HUES48 (cell line): ENCODE measurements at regions not wholly inside any gene's neighbourhood (a gene's known extent, or its start where the extent isn't known, plus 50 kb on each side); places are given as distances from the start of the nearest gene placed in this dataset.

Experiments used
- H3K27ac ChIP-seq: one replicate; pipeline ENCODE4 v1.7.0; 2013; ENCODE audit warnings: low read depth, low read length, inconsistent platforms
- H3K27me3 ChIP-seq: 2 replicates; pipeline ENCODE4 v1.6.1; 2013; ENCODE audit warnings: mild to moderate bottlenecking, low read length; ENCODE audit not compliant: control insufficient read depth, insufficient read depth
- H3K36me3 ChIP-seq: 2 replicates; pipeline ENCODE4 v1.6.1; 2013; ENCODE audit warnings: low read length; ENCODE audit not compliant: control insufficient read depth, insufficient read depth
- H3K4me1 ChIP-seq: 2 replicates; pipeline ENCODE4 v1.6.1; 2013; ENCODE audit warnings: mild to moderate bottlenecking, low read length; ENCODE audit not compliant: control insufficient read depth, insufficient read depth
- H3K4me3 ChIP-seq: 2 replicates; pipeline ENCODE4 v1.5.1; 2013; ENCODE audit warnings: mild to moderate bottlenecking, low read depth, low read length
- H3K9ac ChIP-seq: 2 replicates; pipeline ENCODE4 v1.6.1; 2013; ENCODE audit warnings: mild to moderate bottlenecking, low read depth, low read length, moderate library complexity
- H3K9me3 ChIP-seq: 2 replicates; pipeline ENCODE4 v1.6.1; 2013; ENCODE audit warnings: low read length; ENCODE audit not compliant: control insufficient read depth, insufficient read depth

DNA sequence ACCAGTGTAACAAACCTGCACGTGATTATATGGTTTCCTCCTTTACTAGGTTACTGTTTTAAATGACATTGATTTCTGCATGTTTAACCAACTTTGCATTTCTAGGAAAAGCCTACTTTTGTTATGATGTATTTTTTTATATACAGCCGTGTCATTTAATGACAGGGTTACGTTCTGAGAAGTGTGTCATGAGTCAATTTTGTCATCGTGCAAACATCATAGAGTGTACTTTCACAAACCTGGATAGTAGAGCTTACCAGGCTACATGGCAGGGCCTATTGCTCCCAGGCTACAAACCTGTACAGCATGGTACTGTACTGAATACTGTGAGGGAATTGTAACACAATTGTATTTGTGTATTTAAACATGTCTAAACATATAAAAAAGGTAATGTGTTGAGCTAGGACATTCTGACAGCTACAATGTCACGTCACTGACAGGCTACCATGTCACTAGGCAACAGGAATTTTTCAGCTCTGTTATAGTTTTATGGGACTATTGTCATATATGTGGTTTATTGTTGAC, 205.3 kb downstream of the PRL start:
- Histone ChIP-seq H3K9ac (no peak overlapping the region), H3K27me3 (no peaks in the 10 kb centered on the region), H3K27ac (no peak overlapping the region), H3K4me1 (no peaks in the 10 kb centered on the region), H3K9me3 (no peaks in the 10 kb centered on the region), H3K4me3 (no peak overlapping the region), H3K36me3 (no peaks in the 10 kb centered on the region)

- Histone ChIP-seq H3K36me3 (no peaks in the 10 kb centered on the region), H3K4me3 (no peak overlapping the region), H3K27ac (no peak overlapping the region), H3K4me1 (no peaks in the 10 kb centered on the region), H3K9ac (no peak overlapping the region), H3K27me3 (no peaks in the 10 kb centered on the region), H3K9me3 (no peaks in the 10 kb centered on the region)
Measured at GRCh38 chr6:22095836-22096235, 201.0 kb downstream of the PRL start.

DNA sequence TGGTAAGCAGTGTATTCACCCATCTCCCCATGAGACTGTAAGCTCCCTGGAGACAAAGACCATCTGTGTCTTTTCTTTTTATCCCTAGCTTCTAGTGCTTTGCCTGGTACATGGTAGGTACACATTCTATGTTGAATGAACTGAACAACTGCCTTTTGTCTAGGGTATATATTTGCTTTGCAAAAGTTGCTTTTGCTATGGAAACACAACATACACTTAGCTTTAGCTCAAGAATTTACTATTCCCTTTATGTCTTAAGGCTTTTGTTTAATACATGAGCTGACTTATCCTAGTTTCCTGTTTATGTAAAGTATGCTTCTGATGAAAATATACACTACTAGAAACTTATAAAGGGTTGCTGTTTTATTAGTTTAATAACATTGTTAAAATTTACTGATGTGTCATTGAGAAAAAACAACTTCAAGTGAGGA, 198.2 kb downstream of the PRL start:
- Histone ChIP-seq H3K4me1 (no peaks in the 10 kb centered on the region), H3K27me3 (no peaks in the 10 kb centered on the region), H3K36me3 (no peaks in the 10 kb centered on the region), H3K4me3 (no peak overlapping the region), H3K27ac (no peak overlapping the region), H3K9me3 (no peaks in the 10 kb centered on the region), H3K9ac (no peak overlapping the region)

DNA sequence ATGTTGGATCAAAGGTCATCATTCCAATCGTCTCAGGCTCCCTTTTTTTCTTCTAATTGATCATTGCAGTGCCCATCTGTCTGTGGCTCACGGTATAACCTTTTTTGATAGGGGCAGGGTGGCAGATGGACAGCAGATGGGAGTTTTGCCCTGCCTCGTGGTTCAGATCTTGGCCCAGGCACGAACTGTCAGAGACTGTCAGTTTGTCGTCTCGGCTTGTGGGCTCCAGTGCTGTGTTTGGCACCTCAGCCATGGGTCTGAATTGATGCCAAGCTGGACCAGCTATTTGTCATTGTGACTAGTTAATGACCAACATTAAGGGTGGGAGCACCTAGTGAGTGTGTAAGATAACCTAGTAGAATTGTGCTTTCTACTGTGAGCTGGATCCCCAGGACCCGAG, 197.6 kb downstream of the PRL start:
- no peak overlapping the region for H3K27ac ChIP-seq
- H3K9ac ChIP-seq = no peak overlapping the region
- no peaks in the 10 kb centered on the region for H3K4me1 ChIP-seq
- H3K4me3 ChIP-seq = no peak overlapping the region
- H3K27me3 ChIP-seq = no peaks in the 10 kb centered on the region
- H3K9me3 ChIP-seq = no peaks in the 10 kb centered on the region
- H3K36me3 ChIP-seq = no peaks in the 10 kb centered on the region

GRCh38 chr6:22099923-22100322, 196.9 kb downstream of the PRL start:
- no peaks in the 10 kb centered on the region for H3K9me3 ChIP-seq
- H3K4me3 ChIP-seq = no peak overlapping the region
- H3K27ac ChIP-seq = no peak overlapping the region
- H3K9ac ChIP-seq = no peak overlapping the region
- H3K27me3 ChIP-seq = no peaks in the 10 kb centered on the region
- no peaks in the 10 kb centered on the region for H3K36me3 ChIP-seq
- no peaks in the 10 kb centered on the region for H3K4me1 ChIP-seq

- no peak overlapping the region for H3K9ac ChIP-seq
- H3K27ac ChIP-seq = no peak overlapping the region
- H3K27me3 ChIP-seq = no peaks in the 10 kb centered on the region
- no peaks in the 10 kb centered on the region for H3K36me3 ChIP-seq
- no peaks in the 10 kb centered on the region for H3K9me3 ChIP-seq
- no peaks in the 10 kb centered on the region for H3K4me1 ChIP-seq
- H3K4me3 ChIP-seq = no peak overlapping the region
Measured at GRCh38 chr6:22101163-22101562, 195.7 kb downstream of the PRL start.

DNA sequence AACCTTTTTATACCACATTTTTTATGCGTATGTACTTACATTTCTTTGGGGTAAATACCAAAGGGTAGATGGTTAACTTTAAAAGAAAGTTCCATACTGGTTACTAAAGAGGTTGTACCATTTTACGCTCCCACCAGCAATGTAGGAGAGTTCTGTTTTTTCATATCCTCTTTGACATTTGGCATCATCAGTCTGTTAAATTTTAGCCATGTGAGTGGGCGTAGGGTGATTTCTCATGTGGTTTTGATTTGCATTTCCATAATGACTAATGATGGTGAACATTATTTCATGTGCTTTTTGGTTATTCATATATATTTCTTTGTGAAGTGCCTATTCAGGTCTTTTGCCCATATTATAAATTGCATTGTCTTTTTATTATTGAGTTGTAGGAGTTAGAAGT, 194.2 kb downstream of the PRL start:
- Histone ChIP-seq H3K36me3 (no peaks in the 10 kb centered on the region), H3K9ac (no peak overlapping the region), H3K4me3 (no peak overlapping the region), H3K27ac (no peak overlapping the region), H3K27me3 (no peaks in the 10 kb centered on the region), H3K9me3 (no peaks in the 10 kb centered on the region), H3K4me1 (no peaks in the 10 kb centered on the region)

GRCh38 chr6:22106451-22106850, 190.4 kb downstream of the PRL start:
- Histone ChIP-seq H3K4me3 (no peak overlapping the region), H3K9me3 (no peaks in the 10 kb centered on the region), H3K4me1 (no peaks in the 10 kb centered on the region), H3K27ac (no peak overlapping the region), H3K36me3 (peaks cover 7% of the 10 kb centered on the region; the same call in 1 of the 2 replicates), H3K9ac (no peak overlapping the region), H3K27me3 (no peaks in the 10 kb centered on the region)

DNA sequence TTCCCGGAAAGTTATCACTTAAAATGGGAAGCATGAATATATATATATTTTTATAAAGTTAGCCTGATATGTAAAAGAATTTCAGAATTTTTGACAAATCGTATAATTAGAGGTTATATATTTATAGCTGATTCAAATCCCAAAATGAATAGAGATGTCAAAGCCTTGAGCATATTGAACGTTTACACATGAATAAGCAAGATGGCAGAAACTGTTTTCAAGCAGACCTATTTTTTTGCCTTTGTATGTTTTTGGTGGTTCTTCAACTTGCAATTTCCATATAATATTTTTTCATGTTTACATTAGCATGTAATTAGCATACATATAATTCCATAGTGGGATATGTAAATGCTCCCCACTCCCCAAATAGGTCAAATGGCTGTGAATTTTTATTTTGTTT, 189.9 kb downstream of the PRL start:
- Histone ChIP-seq H3K9me3 (no peaks in the 10 kb centered on the region), H3K4me1 (no peaks in the 10 kb centered on the region), H3K9ac (no peak overlapping the region), H3K27ac (no peak overlapping the region), H3K36me3 (peaks cover 7% of the 10 kb centered on the region; the same call in 1 of the 2 replicates), H3K27me3 (no peaks in the 10 kb centered on the region), H3K4me3 (no peak overlapping the region)

- no peak overlapping the region for H3K27ac ChIP-seq
- no peaks in the 10 kb centered on the region for H3K27me3 ChIP-seq
- H3K4me1 ChIP-seq = no peaks in the 10 kb centered on the region
- H3K9ac ChIP-seq = no peak overlapping the region
- no peaks in the 10 kb centered on the region for H3K9me3 ChIP-seq
- peaks cover 12% of the 10 kb centered on the region for H3K36me3 ChIP-seq
- H3K4me3 ChIP-seq = no peak overlapping the region
Measured at GRCh38 chr6:22108199-22108598, 188.6 kb downstream of the PRL start.

GRCh38 chr6:22110061-22110460, 186.8 kb downstream of the PRL start:
- no peak overlapping the region for H3K27ac ChIP-seq
- peaks cover 14% of the 10 kb centered on the region for H3K36me3 ChIP-seq
- no peak overlapping the region for H3K9ac ChIP-seq
- H3K9me3 ChIP-seq = no peaks in the 10 kb centered on the region
- H3K27me3 ChIP-seq = no peaks in the 10 kb centered on the region
- no peak overlapping the region for H3K4me3 ChIP-seq
- no peaks in the 10 kb centered on the region for H3K4me1 ChIP-seq

- Histone ChIP-seq H3K9ac (no peak overlapping the region), H3K4me1 (no peaks in the 10 kb centered on the region), H3K9me3 (no peaks in the 10 kb centered on the region), H3K36me3 (peaks cover 14% of the 10 kb centered on the region), H3K27ac (no peak overlapping the region), H3K27me3 (no peaks in the 10 kb centered on the region), H3K4me3 (no peak overlapping the region)
Measured at GRCh38 chr6:22112461-22112860, 184.4 kb downstream of the PRL start.
